A549 (cell line): ENCODE measurements at regions not wholly inside any gene's neighbourhood (a gene's known extent, or its start where the extent isn't known, plus 50 kb on each side); places are given as distances from the start of the nearest gene placed in this dataset.

ENCODE experiments used
- ATAC-seq, 2 experiments: fragments of 200-7000 bp in 1 of 2; fragments of >200 bp in 1 of 2; cut with Nextera tagmentation in 1 of 2; cut with Tn5 transposase in 1 of 2; 3 replicates each; pipeline versions ENCODE4 v1.8.0 to v1.9.1; 2018 to 2020; ENCODE audit warnings: mild to moderate bottlenecking in 1 of 2, moderate library complexity in 1 of 2
- CTCF ChIA-PET: fragments of 300-600 bp; sonication (Branson Sonifier 250); formaldehyde crosslinking; extraction: SDS; loops from one replicate; lab custom pipeline; 2021; ENCODE audit warnings: antibody characterized with exemption, inconsistent platforms; lab: Yijun Ruan, JAX
- POLR2A ChIA-PET: fragments of 350-600 bp; formaldehyde crosslinking; extraction: SDS; loops from one replicate; lab custom pipeline; 2021; ENCODE audit warnings: antibody characterized with exemption, inconsistent platforms; lab: Yijun Ruan, JAX
- DNase-seq, 2 experiments: peaks; one replicate each; pipeline versions ENCODE4 v3.0.0 to v3.0.0-alpha.2; 2011 to 2016; ENCODE audit warnings: low read depth in 1 of 2, low spot score in 1 of 2
- FAIRE-seq: peaks from 2 replicates; lab custom pipeline; 2011; peaks lifted over from hg19 to GRCh38; lab: Jason Lieb, UNC
- H3K27ac ChIP-seq, 2 experiments: fragments of >200 bp; sonication (Bioruptor Twin); formaldehyde crosslinking; 3 replicates each; pipeline ENCODE4 v1.5.1; 2016 to 2017
- H3K4me1 ChIP-seq: fragments of >200 bp; sonication (Bioruptor Twin); formaldehyde crosslinking; 3 replicates; pipeline ENCODE4 v1.6.1; 2016
- H3K4me2 ChIP-seq: fragments of >200 bp; sonication (Bioruptor Twin); formaldehyde crosslinking; 3 replicates; pipeline ENCODE4 v1.6.1; 2016
- H3K4me3 ChIP-seq: fragments of >200 bp; sonication (Bioruptor Twin); formaldehyde crosslinking; 3 replicates; pipeline ENCODE4 v1.5.1; 2016
- H3K9me3 ChIP-seq: fragments of >200 bp; sonication (Bioruptor Twin); formaldehyde crosslinking; 3 replicates; pipeline ENCODE4 v1.6.1; 2016
- ATOH8 ChIP-seq: fragments of 250-450 bp; sonication (Bioruptor Pico); IDR thresholded peaks from 2 replicates; pipeline ENCODE4 v1.5.0; 2020; ENCODE audit warnings: low read depth, mild to moderate bottlenecking, moderate library complexity
- BCL3 ChIP-seq: fragments of >200 bp; sonication (Bioruptor Twin); formaldehyde crosslinking; IDR thresholded peaks from 3 replicates; pipeline ENCODE4 v1.6.1; 2016
- CBX8 ChIP-seq: fragments of 200-600 bp; sonication (generic); IDR thresholded peaks from 2 replicates; pipeline ENCODE4 v1.6.1; 2016
- CEBPB ChIP-seq, 2 experiments: fragments of >200 bp in 1 of 2; sonication (Bioruptor Twin) in 1 of 2; formaldehyde crosslinking in 1 of 2; IDR thresholded peaks; 2 replicates each; pipeline ENCODE4 v1.6.1; 2012 to 2016
- CTCF ChIP-seq: fragments of >200 bp; sonication (Bioruptor Twin); formaldehyde crosslinking; IDR thresholded peaks from 3 replicates; pipeline ENCODE4 v1.5.1; 2016
- FOSB ChIP-seq: fragments of 250-450 bp; sonication (Bioruptor Pico); IDR thresholded peaks from 2 replicates; pipeline ENCODE4 v1.5.0; 2020; ENCODE audit warnings: mild to moderate bottlenecking, moderate library complexity
- GATA3 ChIP-seq: IDR thresholded peaks from 2 replicates; pipeline ENCODE4 v1.6.1; 2012; ENCODE audit warnings: borderline replicate concordance
- JUN ChIP-seq, 2 experiments: fragments of >200 bp; sonication (Bioruptor Twin); formaldehyde crosslinking; IDR thresholded peaks; 2 replicates in 1 of 2; 3 replicates in 1 of 2; pipeline ENCODE4 v1.6.1; 2016 to 2017
- PBX3 ChIP-seq: IDR thresholded peaks from 2 replicates; pipeline ENCODE4 v1.6.1; 2012
- RFX5 ChIP-seq: fragments of 450-650 bp; IDR thresholded peaks from 2 replicates; pipeline ENCODE4 v1.7.1; 2014; ENCODE audit warnings: antibody characterized with exemption, mild to moderate bottlenecking, moderate library complexity
- USF2 ChIP-seq: fragments of 450-650 bp; IDR thresholded peaks from 2 replicates; pipeline ENCODE4 v1.6.1; 2014; ENCODE audit warnings: antibody characterized with exemption
- WGBS: methylation state at CpG from one replicate; pipeline ENCODE4 v1.1.6; 2017; ENCODE audit errors: missing lambda C conversion rate; 5-methylcytosine and 5-hydroxymethylcytosine counted together

GRCh38 chrX:39675619-39676018, 422.1 kb downstream of the BCOR start:
- H3K4me1 ChIP-seq = no peaks in the 10 kb centered on the region
- H3K9me3 ChIP-seq = no peaks in the 10 kb centered on the region
- no peak for TF ChIP-seq CEBPB (IDR thresholded peaks at IDR 0.05)
- TF ChIP-seq USF2 = peak; percentile 45
- no peak overlapping the region for H3K4me3 ChIP-seq
- H3K4me2 ChIP-seq = no peak overlapping the region
- ChIA-PET POLR2A (no interaction called here), CTCF (no interaction called here)
- DNase-seq (no peak), ATAC-seq (no peak), FAIRE-seq (no peak)
- H3K27ac ChIP-seq = no peak overlapping the region
- WGBS = 25% methylated on average over 1 of the region's 2 CpGs

GRCh38 chrX:39676434-39676833, 421.3 kb downstream of the BCOR start:
- ATAC-seq (no peak), DNase-seq (no peak), FAIRE-seq (no peak)
- Histone ChIP-seq H3K4me1 (no peaks in the 10 kb centered on the region), H3K9me3 (no peaks in the 10 kb centered on the region), H3K27ac (no peak overlapping the region), H3K4me3 (no peak overlapping the region), H3K4me2 (no peak overlapping the region)
- ChIA-PET POLR2A (no interaction called here), CTCF (interaction anchor here (1.1 kb wide), 1 partner anchor 1118 kb away, joined by 3 read pairs; no protein-coding TSS in a partner anchor)
- TF ChIP-seq PBX3 = no peak
- TF ChIP-seq CBX8 = no peak
- TF ChIP-seq ATOH8 = no peak
- no peak for TF ChIP-seq BCL3
- no peak for TF ChIP-seq FOSB (CRISPR knock-in tag)
- TF ChIP-seq CTCF = no peak
- TF ChIP-seq GATA3 = no peak
- 58% methylated on average over 3 of the region's 3 CpGs for whole genome bisulfite sequencing

GRCh38 chrX:39677585-39677977, 420.2 kb downstream of the BCOR start:
- DNase-seq (no peak), ATAC-seq (no peak), FAIRE-seq (peak; percentile 28)
- H3K4me3 ChIP-seq = no peak overlapping the region
- ChIA-PET POLR2A (no interaction called here), CTCF (no interaction called here)
- H3K27ac ChIP-seq = no peak overlapping the region
- WGBS = 74% methylated on average over 3 of the region's 3 CpGs
- no peaks in the 10 kb centered on the region for H3K9me3 ChIP-seq
- no peaks in the 10 kb centered on the region for H3K4me1 ChIP-seq
- TF ChIP-seq RFX5 (no peak), ATOH8 (no peak), CTCF (no peak), JUN (IDR thresholded peaks at IDR 0.05) (no peak)
- no peak overlapping the region for H3K4me2 ChIP-seq
